ENCODE measurements at regions not wholly inside any gene's neighbourhood (a gene's known extent, or its start where the extent isn't known, plus 50 kb on each side); places are given as distances from the start of the nearest gene placed in this dataset.

DNA sequence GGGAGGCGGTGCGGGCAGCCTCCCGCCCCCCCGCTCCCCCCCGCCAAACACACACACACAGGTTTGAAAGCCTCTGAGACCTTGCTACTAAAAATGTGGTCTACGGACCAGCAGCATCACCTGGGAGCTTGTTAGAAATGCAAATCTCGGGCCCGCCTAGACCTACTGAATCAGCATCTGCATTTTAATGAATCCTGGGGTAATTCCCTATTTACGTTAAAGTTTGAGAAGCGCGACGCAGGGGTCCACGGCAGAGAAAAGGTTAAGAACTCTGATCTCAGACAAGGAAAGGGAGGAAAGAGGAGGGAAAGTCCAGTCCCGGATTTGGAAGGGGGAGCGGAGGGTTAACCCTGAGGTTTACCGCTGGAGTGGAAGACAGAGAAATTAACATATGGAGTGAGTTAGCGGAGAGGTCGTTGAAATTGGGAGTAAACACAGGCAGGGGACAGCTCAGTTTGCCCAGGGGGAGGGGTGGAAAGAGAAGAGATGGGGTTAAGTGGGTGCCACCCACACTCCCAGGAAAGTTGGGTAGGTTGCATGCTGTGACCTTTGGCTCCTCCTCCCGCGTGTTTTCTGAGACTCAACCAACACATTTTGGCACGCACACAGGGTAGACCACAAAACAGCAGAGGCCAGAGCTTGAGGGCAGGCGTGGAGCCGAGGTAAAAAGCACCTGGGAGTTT, 483.6 kb downstream of the BCOR start:
- Histone ChIP-seq H3K4me3 (ENCODE audit: low read depth in 1 of 3, low read length in 3 of 3) (peak overlapping the region in 2 of 3 donors; percentile 17 to 27), H3K4me1 (ENCODE audit: control insufficient read depth in 4 of 4, insufficient read depth in 4 of 4, low read length in 3 of 4) (peaks cover 2 to 13% (median 7%) of the 10 kb centered on the region in 4 donors), H3K9me3 (ENCODE audit: control insufficient read depth in 4 of 4, low read length in 3 of 4) (no peaks in the 10 kb centered on the region), H3K27me3 (ENCODE audit: control insufficient read depth in 4 of 4, insufficient read depth in 4 of 4, low read length in 3 of 4) (no peaks in the 10 kb centered on the region), H3K36me3 (ENCODE audit: control insufficient read depth in 4 of 4, insufficient read depth in 3 of 4, low read depth in 1 of 4, low read length in 3 of 4) (no peaks in the 10 kb centered on the region), H3K9ac (ENCODE audit: low read depth in 1 of 2, low read length in 2 of 2) (no peak overlapping the region), H3K27ac (ENCODE audit: low read depth in 1 of 2, low read length in 2 of 2) (no peak overlapping the region)
- TF ChIP-seq FOXA2 (IDR thresholded peaks at IDR 0.05) (no peak), RXRA (IDR thresholded peaks at IDR 0.05) (peak; percentile 22 to 29)
- no peak for DNase-seq (ENCODE audit: low spot score)
- WGBS, result 9% methylated on average over 23 of the region's 23 CpGs

GRCh38 chrX:39614680-39614998, 483.1 kb downstream of the BCOR start:
- H3K9me3 ChIP-seq (ENCODE audit: control insufficient read depth in 4 of 4, low read length in 3 of 4), result no peaks in the 10 kb centered on the region
- no peak overlapping the region for H3K9ac ChIP-seq (ENCODE audit: low read depth in 1 of 2, low read length in 2 of 2)
- H3K4me1 ChIP-seq (ENCODE audit: control insufficient read depth in 4 of 4, insufficient read depth in 4 of 4, low read length in 3 of 4), result peaks cover 2 to 13% (median 7%) of the 10 kb centered on the region in 4 donors
- no peak overlapping the region for H3K27ac ChIP-seq (ENCODE audit: low read depth in 1 of 2, low read length in 2 of 2)
- 42% methylated on average over 4 of the region's 4 CpGs for WGBS
- H3K27me3 ChIP-seq (ENCODE audit: control insufficient read depth in 4 of 4, insufficient read depth in 4 of 4, low read length in 3 of 4), result no peaks in the 10 kb centered on the region
- no peaks in the 10 kb centered on the region for H3K36me3 ChIP-seq (ENCODE audit: control insufficient read depth in 4 of 4, insufficient read depth in 3 of 4, low read depth in 1 of 4, low read length in 3 of 4)
- no peak for TF ChIP-seq HNF4A (conservative IDR thresholded peaks at IDR 0.05)
- TF ChIP-seq HNF4G (IDR thresholded peaks at IDR 0.05), result no peak
- no peak for TF ChIP-seq FOXA2 (IDR thresholded peaks at IDR 0.05)
- TF ChIP-seq RXRA (IDR thresholded peaks at IDR 0.05), result no peak
- TF ChIP-seq, protein P1, sequence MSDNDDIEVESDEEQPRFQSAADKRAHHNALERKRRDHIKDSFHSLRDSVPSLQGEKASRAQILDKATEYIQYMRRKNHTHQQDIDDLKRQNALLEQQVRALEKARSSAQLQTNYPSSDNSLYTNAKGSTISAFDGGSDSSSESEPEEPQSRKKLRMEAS (IDR thresholded peaks at IDR 0.05), result no peak
- TF ChIP-seq EGR1 (IDR thresholded peaks at IDR 0.05; ENCODE audit: low read depth in 2 of 2), result no peak
- no peak for TF ChIP-seq ATF3 (IDR thresholded peaks at IDR 0.05)
- no peak overlapping the region for H3K4me3 ChIP-seq (ENCODE audit: low read depth in 1 of 3, low read length in 3 of 3)
- no peak for DNase-seq (ENCODE audit: low spot score)

GRCh38 chrX:39616098-39616729, 481.5 kb downstream of the BCOR start:
- 67% methylated on average over 5 of the region's 5 CpGs for WGBS
- H3K27ac ChIP-seq (ENCODE audit: low read depth in 1 of 2, low read length in 2 of 2), result no peak overlapping the region
- H3K4me3 ChIP-seq (ENCODE audit: low read depth in 1 of 3, low read length in 3 of 3), result no peak overlapping the region
- H3K9ac ChIP-seq (ENCODE audit: low read depth in 1 of 2, low read length in 2 of 2), result no peak overlapping the region
- H3K4me1 ChIP-seq (ENCODE audit: control insufficient read depth in 4 of 4, insufficient read depth in 4 of 4, low read length in 3 of 4), result peaks cover 2 to 13% (median 7%) of the 10 kb centered on the region in 4 donors
- no peak for DNase-seq (ENCODE audit: low spot score)
- H3K27me3 ChIP-seq (ENCODE audit: control insufficient read depth in 4 of 4, insufficient read depth in 4 of 4, low read length in 3 of 4), result no peaks in the 10 kb centered on the region
- H3K36me3 ChIP-seq (ENCODE audit: control insufficient read depth in 4 of 4, insufficient read depth in 3 of 4, low read depth in 1 of 4, low read length in 3 of 4), result no peaks in the 10 kb centered on the region
- no peak for TF ChIP-seq RXRA (IDR thresholded peaks at IDR 0.05)
- no peak for TF ChIP-seq YY1 (IDR thresholded peaks at IDR 0.05)
- no peak for TF ChIP-seq HNF4A (conservative IDR thresholded peaks at IDR 0.05)
- TF ChIP-seq RAD21 (IDR thresholded peaks at IDR 0.05), result no peak
- H3K9me3 ChIP-seq (ENCODE audit: control insufficient read depth in 4 of 4, low read length in 3 of 4), result no peaks in the 10 kb centered on the region

GRCh38 chrX:39616731-39617130, 481.0 kb downstream of the BCOR start:
- no peak for TF ChIP-seq EGR1 (IDR thresholded peaks at IDR 0.05; ENCODE audit: low read depth in 2 of 2)
- no peak for TF ChIP-seq JUND (IDR thresholded peaks at IDR 0.05)
- 86% methylated on average over 8 of the region's 8 CpGs for WGBS
- H3K27ac ChIP-seq (ENCODE audit: low read depth in 1 of 2, low read length in 2 of 2), result no peak overlapping the region

More at GRCh38 chrX:39616731-39617130, 481.0 kb downstream of the BCOR start:
- Histone ChIP-seq H3K27me3 (ENCODE audit: control insufficient read depth in 4 of 4, insufficient read depth in 4 of 4, low read length in 3 of 4) (no peaks in the 10 kb centered on the region), H3K36me3 (ENCODE audit: control insufficient read depth in 4 of 4, insufficient read depth in 3 of 4, low read depth in 1 of 4, low read length in 3 of 4) (no peaks in the 10 kb centered on the region), H3K4me1 (ENCODE audit: control insufficient read depth in 4 of 4, insufficient read depth in 4 of 4, low read length in 3 of 4) (peaks cover 2 to 13% (median 7%) of the 10 kb centered on the region in 4 donors), H3K9ac (ENCODE audit: low read depth in 1 of 2, low read length in 2 of 2) (no peak overlapping the region), H3K4me3 (ENCODE audit: low read depth in 1 of 3, low read length in 3 of 3) (no peak overlapping the region), H3K9me3 (ENCODE audit: control insufficient read depth in 4 of 4, low read length in 3 of 4) (no peaks in the 10 kb centered on the region)
- no peak for DNase-seq (ENCODE audit: low spot score)
